ENCODE measurements at regions not wholly inside any gene's neighbourhood (a gene's known extent, or its start where the extent isn't known, plus 50 kb on each side); places are given as distances from the start of the nearest gene placed in this dataset.

- in situ Hi-C loops (cut with MboI; ENCODE audit: low sequenced_read_pairs) = no loop called here
- dilution Hi-C loops (cut with HindIII; ENCODE audit: low sequenced_read_pairs, unreplicated experiment) = no loop called here
- ChIA-PET CTCF (no interaction called here), POLR2A (ENCODE audit: unreplicated experiment) (no interaction called here)
- no peaks in the 10 kb centered on the region for H3K36me3 ChIP-seq (ENCODE audit: control insufficient read depth, insufficient read depth, low read length)
- no peak overlapping the region for H3K14ac ChIP-seq (replicated peaks; ENCODE audit: low read depth, low read length)
- no peak overlapping the region for H3K4ac ChIP-seq (ENCODE audit: low read depth, low read length)
- no peak overlapping the region for H2AK5ac ChIP-seq (ENCODE audit: low read depth, low read length)
- no TSS peak for BruUV-seq (replicated peaks)
- no peak overlapping the region for H3K4me2 ChIP-seq (ENCODE audit: low read depth, low read length)
- H3K27me3 ChIP-seq (ENCODE audit: control insufficient read depth, insufficient read depth, low read length) = no peaks in the 10 kb centered on the region
- no peaks in the 10 kb centered on the region for H3K9me3 ChIP-seq (ENCODE audit: control insufficient read depth, insufficient read depth, low read length)
- H3K4me3 ChIP-seq (ENCODE audit: insufficient read depth, low read depth, low read length) = no peak overlapping the region
- no peaks in the 10 kb centered on the region for H3K4me1 ChIP-seq (ENCODE audit: control insufficient read depth, insufficient read depth, low read length)
- intact Hi-C loops (cut with micrococcal nuclease) = no loop called here
- no peak for ATAC-seq (ENCODE audit: low read depth)
- H3K18ac ChIP-seq (ENCODE audit: low read depth, low read length) = no peak overlapping the region
- H3K23ac ChIP-seq (ENCODE audit: low read depth, low read length) = no peak overlapping the region
- H4K5ac ChIP-seq (ENCODE audit: low read depth, low read length) = no peak overlapping the region
- WGBS, 2 experiments (ENCODE audit: extremely low coverage in 2 of 2, insufficient read length in 1 of 2) = no CpG with 5 or more reads among the region's 2 CpGs
- no peak overlapping the region for H3K27ac ChIP-seq (ENCODE audit: insufficient read depth, low read length)
- no peaks in the 10 kb centered on the region for H3K79me1 ChIP-seq (ENCODE audit: low read depth in 1 of 2, low read length in 2 of 2)
- H4K20me1 ChIP-seq (ENCODE audit: insufficient read depth, low read length) = no peaks in the 10 kb centered on the region
- no peak overlapping the region for H4K91ac ChIP-seq (ENCODE audit: insufficient read depth, low read depth, low read length)
- H2BK15ac ChIP-seq (ENCODE audit: low read depth, low read length) = no peak overlapping the region
- H2BK20ac ChIP-seq (ENCODE audit: low read depth, low read length) = no peak overlapping the region
- no peak overlapping the region for H4K8ac ChIP-seq (ENCODE audit: low read depth in 2 of 2, low read length in 2 of 2)
- H2AK9ac ChIP-seq (replicated peaks; ENCODE audit: low read depth, low read length, poor library complexity) = no peak overlapping the region
- no peak overlapping the region for H3K56ac ChIP-seq (ENCODE audit: extremely low read depth, insufficient read depth, low read length)
- H2BK5ac ChIP-seq (ENCODE audit: low read depth, low read length, poor library complexity, severe bottlenecking) = no peak overlapping the region
- no peak overlapping the region for H3K9ac ChIP-seq (ENCODE audit: low read depth, low read length)
- no peak overlapping the region for H2BK120ac ChIP-seq (ENCODE audit: low read depth, low read length)
- TF ChIP-seq CTCF (conservative IDR thresholded peaks at IDR 0.05; ENCODE audit: low read depth, low read length) = no peak
- no peak for TF ChIP-seq RFX5 (IDR thresholded peaks at IDR 0.05; ENCODE audit: low read depth, low read length)
- no peak for TF ChIP-seq USF2 (IDR thresholded peaks at IDR 0.05; ENCODE audit: low read depth, low read length)
- TF ChIP-seq RCOR1 (IDR thresholded peaks at IDR 0.05; ENCODE audit: insufficient replicate concordance, low read length) = no peak
- no peak for TF ChIP-seq RAD21 (IDR thresholded peaks at IDR 0.05; ENCODE audit: low read length)
- TF ChIP-seq MAZ (IDR thresholded peaks at IDR 0.05; ENCODE audit: borderline replicate concordance, low read depth, low read length) = no peak
- no peak for TF ChIP-seq CHD1 (IDR thresholded peaks at IDR 0.05; ENCODE audit: low read depth, low read length)
- no peak for TF ChIP-seq SMC3 (IDR thresholded peaks at IDR 0.05; ENCODE audit: low read depth, low read length)
- no peak for TF ChIP-seq NFE2L2 (IDR thresholded peaks at IDR 0.05; ENCODE audit: low read depth, low read length)
- TF ChIP-seq FOS (IDR thresholded peaks at IDR 0.05; ENCODE audit: low read depth, low read length) = no peak
- no peak for TF ChIP-seq ELK1 (IDR thresholded peaks at IDR 0.05; ENCODE audit: borderline replicate concordance, low read depth, low read length)
- no peak for TF ChIP-seq BHLHE40 (IDR thresholded peaks at IDR 0.05; ENCODE audit: low read depth, low read length)
- TF ChIP-seq MAFK (IDR thresholded peaks at IDR 0.05; ENCODE audit: low read depth, low read length) = no peak
- no peak for TF ChIP-seq CEBPB (IDR thresholded peaks at IDR 0.05; ENCODE audit: low read depth, low read length)
- no peak for TF ChIP-seq MXI1 (IDR thresholded peaks at IDR 0.05; ENCODE audit: borderline replicate concordance, low read depth, low read length)
- no peak for TF ChIP-seq POLR2A (IDR thresholded peaks at IDR 0.05; ENCODE audit: low read depth, low read length)
- no peak for DNase-seq
- no peaks in the 10 kb centered on the region for H3K9me1 ChIP-seq (ENCODE audit: insufficient read depth, low read length)
- H2AFZ ChIP-seq (replicated peaks; ENCODE audit: low read length, poor library complexity) = no peak overlapping the region
Measured at GRCh38 chr2:126264625-126265024, 391.3 kb upstream of the GYPC start.

Data from IMR-90 (cell line).